Esophagus squamous epithelium (tissue), 4 donors: ENCODE measurements at regions not wholly inside any gene's neighbourhood (a gene's known extent, or its start where the extent isn't known, plus 50 kb on each side); places are given as distances from the start of the nearest gene placed in this dataset.

Experiments
- CTCF ChIP-seq, 6 experiments: fragments of 450-650 bp in 4 of 6; fragments of 200-600 bp in 2 of 6; sonication (generic) in 2 of 6; IDR thresholded peaks; one replicate each; pipeline ENCODE4 v1.5.1; 2016 to 2019; ENCODE audit warnings: antibody characterized with exemption in 6 of 6, mild to moderate bottlenecking in 4 of 6, moderate library complexity in 4 of 6
- POLR2A ChIP-seq, 4 donors: fragments of 450-650 bp; IDR thresholded peaks; one replicate each; pipeline ENCODE4 v1.6.1; 2017; ENCODE audit warnings: antibody characterized with exemption in 4 of 4, mild to moderate bottlenecking in 4 of 4, moderate library complexity in 3 of 4

GRCh38 chr5:71969460-71969859 lies 137.8 kb upstream of the MAP1B start:
- TF ChIP-seq POLR2A (IDR thresholded peaks at IDR 0.05) (no peak), CTCF (IDR thresholded peaks at IDR 0.05) (no peak)
